LNCAP (cell line): ENCODE measurements at regions not wholly inside any gene's neighbourhood (a gene's known extent, or its start where the extent isn't known, plus 50 kb on each side); places are given as distances from the start of the nearest gene placed in this dataset.

ENCODE experiments used
- TF ChIP-seq, protein P1 (sequence below): fragments of 450-650 bp; IDR thresholded peaks from 2 replicates; pipeline ENCODE4 v1.5.1; 2017; ENCODE audit warnings: mild to moderate bottlenecking

DNA sequence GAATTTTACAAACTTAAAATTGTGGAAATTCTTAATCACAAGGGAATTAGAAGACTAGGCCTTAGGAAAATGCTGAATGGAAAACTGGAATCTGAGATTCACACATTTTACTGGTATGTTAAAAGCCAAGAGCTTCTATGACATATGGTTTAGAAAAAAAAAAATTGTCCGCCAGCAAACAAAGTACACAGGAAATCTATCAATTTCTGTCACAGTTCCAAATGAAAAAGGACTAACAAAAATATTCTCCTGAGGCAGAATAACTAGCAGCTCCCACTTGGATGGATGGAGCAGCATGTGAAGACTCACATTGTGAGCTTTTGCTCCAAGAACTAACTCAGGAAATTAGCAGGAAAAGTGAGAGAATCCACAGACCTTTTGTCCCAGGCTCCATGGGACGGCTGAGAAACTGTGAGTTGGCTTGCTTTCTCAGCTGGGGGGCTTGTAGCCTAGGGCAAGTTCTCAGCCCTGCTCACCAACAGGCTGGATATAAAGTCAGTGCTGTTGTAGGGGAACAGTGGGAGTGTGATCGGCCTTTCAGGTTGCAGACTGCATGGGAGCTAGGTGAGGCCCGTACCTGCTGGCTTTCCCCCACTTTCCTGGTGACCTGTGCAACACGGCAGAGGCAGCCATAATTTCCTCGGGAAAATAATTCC lies 731.1 kb upstream of the SGO1 start:
- TF ChIP-seq, protein P1, sequence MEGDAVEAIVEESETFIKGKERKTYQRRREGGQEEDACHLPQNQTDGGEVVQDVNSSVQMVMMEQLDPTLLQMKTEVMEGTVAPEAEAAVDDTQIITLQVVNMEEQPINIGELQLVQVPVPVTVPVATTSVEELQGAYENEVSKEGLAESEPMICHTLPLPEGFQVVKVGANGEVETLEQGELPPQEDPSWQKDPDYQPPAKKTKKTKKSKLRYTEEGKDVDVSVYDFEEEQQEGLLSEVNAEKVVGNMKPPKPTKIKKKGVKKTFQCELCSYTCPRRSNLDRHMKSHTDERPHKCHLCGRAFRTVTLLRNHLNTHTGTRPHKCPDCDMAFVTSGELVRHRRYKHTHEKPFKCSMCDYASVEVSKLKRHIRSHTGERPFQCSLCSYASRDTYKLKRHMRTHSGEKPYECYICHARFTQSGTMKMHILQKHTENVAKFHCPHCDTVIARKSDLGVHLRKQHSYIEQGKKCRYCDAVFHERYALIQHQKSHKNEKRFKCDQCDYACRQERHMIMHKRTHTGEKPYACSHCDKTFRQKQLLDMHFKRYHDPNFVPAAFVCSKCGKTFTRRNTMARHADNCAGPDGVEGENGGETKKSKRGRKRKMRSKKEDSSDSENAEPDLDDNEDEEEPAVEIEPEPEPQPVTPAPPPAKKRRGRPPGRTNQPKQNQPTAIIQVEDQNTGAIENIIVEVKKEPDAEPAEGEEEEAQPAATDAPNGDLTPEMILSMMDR = no peak

DNA sequence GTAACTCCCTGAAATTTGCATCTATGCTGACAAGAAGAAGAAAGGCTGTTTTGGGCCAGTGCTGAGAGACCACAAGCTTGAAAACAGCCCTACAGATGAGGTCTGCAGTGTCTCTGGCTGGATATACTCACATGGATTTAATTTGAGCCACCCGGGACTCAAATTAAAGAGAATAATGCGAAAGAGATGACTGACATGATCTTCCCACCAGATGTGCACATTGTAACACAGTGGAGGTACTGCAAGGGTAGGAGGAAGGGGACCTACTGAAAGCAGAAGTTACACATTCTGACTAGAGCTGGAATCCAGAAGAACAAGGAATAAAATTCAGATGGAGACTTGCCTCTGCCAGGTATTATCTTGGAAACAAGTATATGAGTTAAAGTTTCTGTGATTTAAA lies 728.3 kb upstream of the SGO1 start:
- TF ChIP-seq, protein P1 = no peak

DNA sequence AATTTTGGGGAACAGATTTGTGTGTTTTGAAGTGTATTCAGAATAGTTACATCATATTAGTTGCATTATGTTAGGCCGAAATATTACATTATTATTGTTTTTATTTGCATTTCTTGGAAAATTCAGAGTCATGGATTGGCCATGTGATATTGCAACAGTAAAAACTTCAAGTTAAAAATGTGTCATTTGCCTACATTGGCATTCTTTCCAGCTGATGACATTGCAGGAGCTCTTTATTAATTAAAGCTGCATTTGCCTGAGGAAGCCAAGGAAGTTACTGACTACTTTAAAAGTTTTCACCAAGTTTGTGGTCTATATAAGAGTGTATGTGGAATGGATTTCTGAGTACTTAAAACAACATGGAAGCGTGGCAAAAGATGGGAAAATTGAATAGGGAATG lies 726.4 kb upstream of the SGO1 start:
- TF ChIP-seq, protein P1 = no peak

DNA sequence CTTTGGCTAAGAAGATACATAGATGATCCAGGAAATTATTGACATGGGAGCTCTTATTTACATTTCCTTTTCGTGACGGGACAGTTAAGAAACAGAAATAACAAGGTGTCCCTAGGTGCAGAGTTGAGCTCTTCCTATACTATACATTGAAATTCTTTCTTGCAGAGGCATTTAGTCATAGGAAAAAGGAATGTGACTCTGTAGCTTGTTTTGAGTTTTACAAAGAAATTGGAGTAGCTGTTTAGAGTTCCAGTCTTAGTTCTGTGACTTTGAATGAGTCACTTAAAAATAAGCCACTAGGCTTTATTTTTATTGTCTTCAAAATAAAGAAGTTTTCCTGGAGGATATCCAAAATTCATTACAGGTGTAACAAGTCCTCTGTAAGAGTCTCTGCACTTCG lies 723.5 kb upstream of the SGO1 start:
- TF ChIP-seq, protein P1 = no peak

DNA sequence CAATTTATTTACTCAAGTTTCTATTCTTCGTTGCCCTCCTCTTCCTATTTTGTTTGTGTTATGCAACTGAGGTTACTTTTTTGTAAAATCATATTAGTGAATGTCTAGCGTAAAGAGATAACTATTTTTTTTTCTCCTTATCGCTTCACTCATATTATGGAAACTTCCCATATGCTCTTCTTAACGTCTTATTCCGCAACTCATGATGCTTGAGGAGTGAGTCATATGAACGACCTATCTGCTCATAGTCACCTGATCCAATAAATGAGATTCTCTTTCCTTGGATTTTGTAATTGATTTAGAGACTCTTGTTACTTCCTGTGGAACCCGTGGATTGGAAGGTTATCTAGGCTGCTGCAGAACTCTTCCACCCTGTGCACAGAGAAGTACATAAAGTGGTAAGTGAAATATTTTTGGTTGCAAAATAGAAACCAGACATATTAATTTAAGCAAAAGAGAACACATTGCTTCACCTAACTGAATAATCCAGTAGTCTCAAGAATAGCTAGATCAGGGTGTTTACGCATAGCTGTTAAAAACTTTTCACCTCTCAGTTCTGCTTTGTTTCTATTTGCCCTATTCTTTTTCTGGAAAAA lies 719.3 kb upstream of the SGO1 start:
- TF ChIP-seq, protein P1 = no peak

DNA sequence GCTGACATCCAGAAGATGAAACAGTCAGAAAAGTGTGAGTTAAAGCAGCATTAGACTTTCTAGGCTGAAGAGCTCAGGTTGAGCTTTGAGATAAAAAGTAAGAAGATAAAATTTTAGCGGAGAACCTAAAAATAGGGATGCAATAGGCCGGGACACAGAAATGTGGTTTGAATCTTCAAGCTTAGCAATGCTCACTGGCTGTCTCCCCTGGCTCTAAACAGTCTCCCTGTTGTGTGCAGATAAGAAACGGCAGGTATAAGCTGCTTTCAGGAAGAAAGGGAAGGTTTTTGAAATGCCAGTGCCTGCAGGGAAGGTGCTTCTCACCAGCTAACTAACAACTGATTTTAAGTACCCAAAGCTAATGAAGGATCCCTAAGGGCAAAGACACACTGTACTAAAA lies 718.7 kb upstream of the SGO1 start:
- TF ChIP-seq, protein P1 = no peak

DNA sequence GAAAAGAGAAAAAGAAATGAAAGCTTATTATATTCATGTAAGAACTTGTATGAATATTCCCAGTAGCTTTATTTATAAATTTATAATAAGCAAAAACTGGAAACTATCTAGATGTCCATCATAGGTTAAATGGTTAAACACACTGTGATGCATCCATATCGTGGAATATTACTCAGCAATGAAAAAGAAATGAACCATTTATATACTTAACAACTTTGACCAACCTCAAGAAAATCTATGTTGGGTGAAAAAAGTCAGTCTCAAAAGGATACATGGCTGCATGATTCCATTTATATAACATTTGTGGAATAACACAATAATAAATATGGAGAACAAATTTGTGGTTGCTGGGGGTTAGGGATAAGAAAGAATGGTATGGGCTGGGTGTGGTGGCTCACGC lies 713.0 kb upstream of the SGO1 start:
- TF ChIP-seq, protein P1 = no peak
